ENCODE measurements at regions not wholly inside any gene's neighbourhood (a gene's known extent, or its start where the extent isn't known, plus 50 kb on each side); places are given as distances from the start of the nearest gene placed in this dataset.

- TF ChIP-seq EZH2 (IDR thresholded peaks at IDR 0.05; ENCODE audit: borderline replicate concordance) (no peak), CTCF (IDR thresholded peaks at IDR 0.05; ENCODE audit: poor library complexity) (no peak), EZH2phosphoT487 (IDR thresholded peaks at IDR 0.05; ENCODE audit: low read depth, severe bottlenecking, unreplicated experiment) (no peak)
Observed at GRCh38 chr4:116197317-116197809, 888.0 kb downstream of the TRAM1L1 start.

All from hepatocyte (in vitro differentiated cells).